ENCODE measurements at regions not wholly inside any gene's neighbourhood (a gene's known extent, or its start where the extent isn't known, plus 50 kb on each side); places are given as distances from the start of the nearest gene placed in this dataset.
"Not testable (repeated sequence)": the region's sequence is repeated elsewhere in the genome, so short reads cannot be mapped to it uniquely, and the experiment has no call there.

DNA sequence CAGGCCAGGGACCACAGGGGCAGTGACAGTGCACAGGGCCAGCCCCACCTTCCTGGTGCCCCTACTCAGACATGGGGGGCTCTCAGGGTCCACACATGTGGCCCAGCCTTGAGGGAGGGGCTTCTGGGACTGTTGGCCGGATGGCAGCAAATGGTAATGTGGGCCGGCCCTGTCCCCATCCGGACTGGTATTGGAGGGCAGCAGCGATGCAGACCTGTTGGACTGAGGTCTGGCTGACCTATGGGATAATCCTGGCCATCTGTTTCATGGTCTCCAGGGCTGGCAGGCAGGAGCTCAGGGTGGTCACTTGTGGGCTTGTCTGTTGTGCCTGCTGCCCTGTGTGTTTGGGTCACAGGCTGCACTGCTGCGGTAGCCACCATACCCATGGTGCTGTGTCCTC lies 387.5 kb downstream of the TMEM121 start:
- no peak for DNase-seq

DNA sequence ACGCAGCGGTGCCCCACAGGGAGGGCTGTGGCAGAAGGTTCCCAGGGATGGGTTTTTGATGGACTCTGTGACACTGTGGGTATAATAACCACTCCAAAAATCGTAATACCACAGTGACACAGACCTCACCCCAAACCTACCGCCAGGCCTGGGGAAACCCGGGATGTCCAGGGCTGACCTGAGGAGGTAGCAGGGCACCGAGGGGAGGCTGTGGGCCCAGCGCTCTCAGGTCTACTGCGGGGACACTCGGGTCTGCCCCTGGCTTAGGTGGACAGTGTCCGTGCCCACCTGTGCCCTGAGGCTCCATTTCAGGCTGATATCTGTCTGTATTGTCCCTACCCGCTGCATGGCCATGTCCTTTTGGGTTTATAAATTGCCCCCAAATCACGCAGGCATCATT lies 387.9 kb downstream of the TMEM121 start:
- DNase-seq, result not testable (repeated sequence)

DNA sequence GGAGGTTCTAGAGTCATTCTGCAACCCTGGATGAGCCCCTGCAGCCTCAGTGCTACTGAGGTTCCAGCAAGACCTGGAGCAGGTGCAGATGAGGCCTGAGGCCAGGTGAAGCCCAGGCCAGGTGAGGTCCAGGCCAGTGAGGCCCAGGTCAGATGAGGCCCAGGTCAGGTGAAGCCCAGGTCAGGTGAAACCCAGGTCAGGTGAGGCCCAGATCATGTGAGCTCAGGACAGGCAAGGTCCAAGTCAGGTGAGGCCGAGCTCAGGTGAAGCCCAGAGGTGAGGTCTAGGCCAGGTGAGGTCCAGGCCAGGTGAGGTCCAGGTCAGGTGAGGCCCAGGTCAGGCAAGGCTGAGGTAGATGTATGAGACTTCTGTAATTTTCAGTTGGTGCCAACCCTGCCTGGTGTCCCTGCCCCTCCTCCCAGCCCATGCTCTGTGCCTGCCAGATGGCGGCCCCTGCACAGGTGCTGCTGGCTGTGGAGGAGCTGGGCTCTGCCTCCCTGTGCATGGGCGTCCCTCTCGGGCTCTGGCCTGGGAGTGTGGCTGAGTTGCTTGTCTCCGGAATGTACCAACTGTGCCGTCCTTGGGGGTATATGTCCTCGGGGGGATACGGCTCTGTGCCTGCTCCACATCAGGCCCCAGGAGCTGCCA lies 388.5 kb downstream of the TMEM121 start:
- DNase-seq, result no peak

DNA sequence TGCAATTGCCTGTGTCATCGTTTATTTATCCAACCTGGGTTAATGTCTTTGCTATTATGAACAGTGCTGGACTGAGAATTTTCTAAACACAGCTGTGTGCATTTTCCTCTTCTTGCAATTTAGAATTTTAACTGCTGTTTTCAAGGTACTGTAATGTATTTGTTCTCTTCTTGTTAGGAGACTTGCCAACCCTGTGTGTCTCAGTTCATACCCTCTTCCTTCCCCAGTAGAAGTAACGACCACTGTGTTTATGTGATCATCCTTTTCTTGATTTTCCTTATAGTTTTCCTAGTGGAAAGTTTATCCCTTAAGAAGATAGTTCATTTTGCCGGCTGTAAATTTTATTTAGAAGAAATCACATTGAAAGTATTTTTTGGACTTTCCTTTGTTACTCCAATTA lies 389.2 kb downstream of the TMEM121 start:
- DNase-seq, result not testable (repeated sequence)

DNA sequence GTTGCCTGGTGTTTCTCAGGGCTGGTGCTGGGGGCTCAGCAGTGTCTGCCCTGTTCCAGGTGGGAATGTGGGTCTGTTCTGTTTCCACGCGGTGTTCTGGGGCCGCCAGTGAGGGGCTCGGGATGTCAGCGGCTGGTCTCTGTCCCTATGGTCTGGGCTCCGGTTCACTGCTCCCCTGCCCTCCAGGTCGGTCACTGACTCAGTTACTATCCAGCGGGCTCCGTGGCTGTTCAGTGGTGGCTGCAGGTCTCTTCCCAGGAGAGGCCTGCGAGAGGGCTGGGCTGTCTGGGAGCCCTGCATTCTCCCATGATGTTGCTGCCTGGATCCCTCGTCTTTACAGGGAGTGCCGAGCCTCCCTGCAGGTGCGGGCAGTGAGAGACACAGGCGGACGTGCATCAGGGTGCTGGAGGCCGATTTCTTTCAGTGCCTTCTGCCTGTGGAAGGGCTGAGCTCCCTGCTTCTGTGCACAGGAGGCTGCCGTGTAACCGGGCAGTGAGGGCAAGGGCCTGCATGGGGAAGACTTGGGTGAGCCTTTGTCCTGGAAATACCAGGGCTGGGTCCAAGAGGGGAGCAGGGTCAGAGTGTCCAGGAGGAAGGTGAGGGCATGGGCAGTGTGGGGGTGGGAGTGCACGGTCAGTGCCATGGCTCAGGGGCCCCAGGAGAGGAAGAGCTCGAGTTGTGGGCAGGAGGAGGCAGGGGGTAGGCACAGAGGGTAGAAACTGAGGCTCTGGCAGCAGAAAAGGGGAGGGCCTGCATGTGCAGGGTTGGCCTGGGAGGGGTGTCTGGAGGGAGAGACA lies 391.0 kb downstream of the TMEM121 start:
- DNase-seq, result not testable (repeated sequence)

DNA sequence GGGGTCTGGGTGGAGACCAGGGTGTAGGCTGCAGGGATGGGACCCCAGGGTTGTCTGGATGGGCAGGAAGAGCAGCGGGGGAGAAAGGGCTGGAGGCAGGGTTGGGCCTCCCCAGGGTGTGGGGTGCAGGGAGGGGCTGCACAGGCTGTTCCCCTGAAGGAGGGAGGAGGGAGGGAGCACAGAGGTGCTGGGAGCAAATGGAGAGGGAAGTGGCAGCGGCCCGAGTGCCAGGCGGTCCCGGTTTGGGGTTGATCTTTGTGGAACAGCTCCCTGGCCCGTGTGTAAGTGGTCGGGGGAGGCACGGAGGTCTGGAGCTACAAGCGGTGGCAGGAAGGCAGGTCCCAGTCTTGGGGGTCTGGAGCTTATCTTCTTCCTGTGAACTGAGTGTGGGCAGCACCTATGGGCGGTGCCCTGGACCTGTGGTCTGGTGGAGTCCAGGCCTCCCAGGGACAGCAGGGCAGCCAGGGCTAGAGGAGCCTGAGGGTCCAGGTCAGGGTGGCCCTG lies 391.6 kb downstream of the TMEM121 start:
- no peak for DNase-seq

DNA sequence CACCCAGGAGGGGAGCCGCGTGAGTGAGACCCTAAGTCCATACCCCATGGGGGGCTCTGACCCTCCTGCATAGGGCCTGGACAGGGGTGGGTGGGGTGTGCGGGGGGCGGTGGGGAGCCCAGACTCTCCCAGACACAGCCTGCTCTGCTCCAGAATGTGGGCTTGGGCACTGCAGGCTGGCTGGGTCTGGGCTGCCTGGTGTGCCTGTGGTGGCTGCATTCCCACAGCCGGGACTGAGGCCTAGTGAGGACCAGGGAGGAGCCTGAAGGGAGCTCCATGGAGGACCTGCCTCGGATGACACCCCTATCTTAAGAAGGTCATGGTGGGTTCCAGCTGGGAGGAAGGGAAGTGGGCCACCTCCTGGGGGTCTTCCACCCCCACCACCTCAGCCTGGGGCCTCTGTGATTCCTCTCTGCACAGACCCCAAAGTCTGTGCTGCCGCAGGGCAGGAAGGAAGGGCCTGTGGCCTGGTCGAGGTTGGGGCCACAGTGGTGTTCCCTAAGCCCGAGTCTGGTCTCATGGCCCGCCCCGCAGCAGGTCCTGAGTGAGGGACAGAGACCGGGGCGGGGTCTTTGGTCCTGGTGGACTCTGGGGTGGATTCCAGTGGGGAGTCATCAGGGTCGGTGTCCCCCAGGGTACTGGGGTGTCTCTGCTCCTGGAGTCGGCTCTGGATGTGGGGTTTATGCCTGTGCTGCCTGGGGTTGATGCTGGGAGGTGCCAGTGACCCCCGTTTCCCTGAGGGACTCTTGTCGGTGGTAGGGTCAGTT lies 392.3 kb downstream of the TMEM121 start:
- DNase-seq, result no peak

DNA sequence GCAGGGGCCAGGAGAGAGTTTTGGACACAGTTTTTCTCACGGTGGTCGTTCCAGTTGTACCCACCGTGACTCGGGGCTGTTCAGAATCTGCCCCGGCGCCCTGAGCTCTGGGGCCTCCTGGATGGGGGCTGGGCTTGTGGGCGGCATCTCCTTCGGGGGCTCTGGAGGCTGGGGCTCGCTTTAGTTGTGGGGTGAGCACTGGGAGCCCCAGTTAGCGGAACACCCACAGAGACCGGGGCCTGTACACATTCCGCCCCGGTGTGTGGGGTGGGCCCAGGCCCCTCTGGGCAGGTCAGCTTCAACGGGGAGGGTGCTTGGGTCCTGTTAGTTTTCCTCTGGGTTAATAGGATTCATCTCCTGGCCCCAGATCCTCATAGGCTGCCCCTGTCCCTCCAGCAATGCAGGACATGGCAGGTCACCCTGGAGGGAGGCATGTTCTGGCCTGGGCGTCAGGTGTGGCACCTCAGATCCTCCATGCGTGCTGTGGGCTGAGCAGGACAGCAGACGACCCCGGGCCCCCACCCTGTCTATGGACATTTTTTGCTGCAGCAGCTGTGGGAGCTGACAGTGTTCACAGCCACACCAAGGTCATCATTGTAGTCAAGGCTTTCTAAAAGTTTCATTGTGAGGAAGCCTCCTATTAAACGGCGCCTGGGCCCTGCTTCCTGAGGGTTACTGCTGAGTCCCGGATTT lies 393.2 kb downstream of the TMEM121 start:
- no peak for DNase-seq

DNA sequence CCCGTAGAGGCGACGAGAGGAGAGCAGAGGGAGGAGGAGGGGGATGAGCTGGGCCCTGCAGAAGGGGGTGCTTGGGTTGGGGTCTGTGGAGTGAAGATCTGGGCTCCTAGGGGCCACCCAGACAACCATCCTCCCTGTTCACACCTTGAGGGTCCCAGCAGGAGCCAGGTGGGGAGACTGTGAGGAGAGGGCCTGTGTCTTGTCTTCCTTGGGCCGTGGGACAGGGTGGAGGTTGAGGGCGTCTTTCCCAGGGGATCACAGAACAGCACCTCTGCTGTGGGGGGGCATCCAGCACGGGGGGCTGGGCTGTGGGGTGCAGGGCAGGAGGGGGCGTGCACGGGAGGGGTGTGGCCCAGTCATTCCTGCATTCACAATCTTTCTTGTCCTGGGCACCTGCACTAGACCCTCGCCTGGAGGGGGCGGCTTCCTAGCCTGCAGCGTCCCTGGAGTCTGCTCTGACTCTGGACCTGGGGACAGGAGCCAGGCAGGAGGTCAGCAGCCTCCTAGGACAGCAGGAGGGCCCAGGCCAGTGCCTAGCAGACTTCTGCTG lies 393.8 kb downstream of the TMEM121 start:
- not testable (repeated sequence) for DNase-seq

DNA sequence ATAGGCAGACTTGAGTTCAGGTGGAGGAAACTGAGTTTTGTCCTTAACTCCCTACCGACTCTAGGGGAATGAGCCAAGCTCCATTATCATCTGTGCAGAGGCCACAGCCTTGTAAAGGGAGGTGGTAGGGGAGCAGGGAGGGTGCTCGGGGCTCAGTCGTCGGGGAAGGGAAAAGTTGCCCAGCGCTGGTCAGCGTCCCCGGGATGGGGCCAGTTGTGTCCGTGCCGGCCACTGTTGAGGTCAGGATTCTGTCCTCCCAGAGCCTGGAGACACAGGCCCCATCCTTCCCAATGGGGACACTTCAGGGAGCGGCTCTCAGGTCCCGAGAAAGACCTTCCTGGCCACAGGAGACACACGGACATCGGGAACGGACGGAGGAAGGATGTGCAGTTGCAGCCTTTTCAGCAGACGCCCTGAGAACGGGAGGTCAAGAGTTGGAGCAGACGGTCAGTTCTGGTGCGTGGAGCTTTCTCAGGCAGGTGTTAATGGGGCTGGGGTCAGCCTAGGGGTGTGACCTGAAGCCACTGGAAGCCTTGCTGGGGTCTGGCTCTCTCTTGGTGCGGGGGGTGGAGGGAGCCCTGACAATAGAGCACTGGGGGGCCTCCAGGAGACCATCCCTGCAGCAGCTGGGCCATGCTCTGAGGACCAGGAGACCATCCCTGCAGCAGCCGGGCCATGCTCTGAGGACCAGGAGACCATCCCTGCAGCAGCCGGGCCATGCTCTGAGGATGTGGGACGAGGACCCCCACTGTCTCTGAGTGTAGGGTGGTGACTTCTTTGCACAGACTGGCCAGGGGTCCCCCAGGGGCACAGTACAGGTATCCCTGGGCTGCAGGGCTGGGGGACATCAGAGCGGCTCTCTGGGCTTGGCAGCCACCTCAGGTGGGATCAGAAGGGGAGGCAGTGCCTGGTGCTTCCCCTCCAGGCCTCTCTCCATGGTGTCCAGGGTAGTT lies 394.7 kb downstream of the TMEM121 start:
- not testable (repeated sequence) for DNase-seq

DNA sequence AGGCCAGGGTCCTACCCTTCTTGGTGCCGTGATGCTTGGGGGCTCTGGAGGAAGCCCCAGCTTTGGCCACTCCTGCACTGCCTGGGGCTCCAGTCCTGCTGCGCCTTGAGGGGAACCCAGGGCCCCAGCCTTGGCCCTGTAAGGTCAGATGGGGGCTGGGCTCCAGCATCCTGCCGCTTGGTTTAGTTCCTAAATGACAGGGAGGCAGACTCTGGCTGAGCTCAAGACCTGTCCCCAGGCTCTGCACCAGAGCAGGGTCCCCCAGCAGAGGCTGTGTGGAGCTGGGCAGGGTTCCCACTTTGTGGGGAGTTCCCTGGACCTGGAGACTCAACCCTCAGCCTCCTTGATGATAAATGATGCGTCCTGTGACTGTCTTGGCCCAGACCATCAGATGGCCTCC lies 395.4 kb downstream of the TMEM121 start:
- not testable (repeated sequence) for DNase-seq

DNA sequence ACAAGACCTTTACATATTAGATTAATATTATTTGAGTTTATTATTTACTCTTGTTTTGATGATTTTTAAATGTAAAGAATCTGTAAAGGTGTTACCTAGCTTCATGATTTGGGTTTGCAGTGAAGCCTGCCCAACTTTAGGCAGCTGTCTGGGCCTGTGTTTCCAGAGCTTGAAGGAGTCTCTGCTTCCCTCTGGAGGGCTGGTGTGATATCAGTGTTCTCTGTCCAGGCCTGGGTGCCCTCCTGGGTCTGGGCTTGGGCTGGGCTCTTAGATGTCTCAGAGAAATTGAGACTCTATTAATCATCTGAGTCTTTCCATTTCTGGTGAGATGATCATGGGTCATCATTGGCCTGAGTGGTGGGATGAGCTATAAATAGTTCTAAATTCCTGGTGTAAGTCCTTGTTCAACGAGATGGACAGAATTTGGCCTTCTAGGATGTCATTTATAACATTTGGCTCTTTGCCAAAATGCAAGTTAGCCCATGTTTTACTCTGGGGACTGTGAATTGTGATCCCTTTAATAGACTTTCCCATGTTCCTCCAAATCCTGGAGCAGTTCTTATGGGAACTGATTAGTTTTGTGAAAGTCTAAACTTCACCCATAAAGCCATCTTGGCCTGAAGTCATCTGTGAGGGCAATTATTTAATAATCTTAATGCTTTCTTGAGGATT lies 397.3 kb downstream of the TMEM121 start:
- DNase-seq, result not testable (repeated sequence)

DNA sequence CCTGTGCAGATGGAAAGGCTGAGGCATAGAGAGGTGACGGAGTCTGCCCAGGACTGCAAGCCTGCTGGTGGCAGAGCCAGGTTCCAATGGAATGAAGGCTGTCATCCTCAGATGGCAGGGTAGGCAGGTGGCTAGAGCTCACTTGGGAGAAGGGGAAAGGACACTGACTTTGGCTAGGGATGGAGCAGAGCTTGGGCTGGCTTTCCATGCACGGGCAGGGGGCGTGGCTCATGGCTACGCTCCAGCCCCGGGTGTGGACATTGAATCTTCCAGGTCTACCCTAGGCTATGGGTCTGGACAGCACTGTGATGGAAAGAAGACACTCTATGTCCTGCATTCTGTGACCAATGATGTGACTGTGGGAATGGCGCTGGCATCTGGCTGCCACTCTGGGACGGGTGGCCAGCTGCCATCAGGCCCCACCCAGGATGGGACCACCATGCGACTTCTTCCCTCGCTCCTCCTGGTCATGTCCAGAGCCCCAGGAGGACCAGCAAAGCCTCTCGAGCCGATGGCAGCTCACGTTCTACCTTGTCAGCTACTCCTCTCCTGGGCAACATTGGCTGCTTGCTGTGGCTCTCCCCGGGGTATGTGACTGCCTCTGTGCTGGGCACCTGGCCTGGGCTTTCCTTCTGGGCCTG lies 398.7 kb downstream of the TMEM121 start:
- DNase-seq, result no peak

DNA sequence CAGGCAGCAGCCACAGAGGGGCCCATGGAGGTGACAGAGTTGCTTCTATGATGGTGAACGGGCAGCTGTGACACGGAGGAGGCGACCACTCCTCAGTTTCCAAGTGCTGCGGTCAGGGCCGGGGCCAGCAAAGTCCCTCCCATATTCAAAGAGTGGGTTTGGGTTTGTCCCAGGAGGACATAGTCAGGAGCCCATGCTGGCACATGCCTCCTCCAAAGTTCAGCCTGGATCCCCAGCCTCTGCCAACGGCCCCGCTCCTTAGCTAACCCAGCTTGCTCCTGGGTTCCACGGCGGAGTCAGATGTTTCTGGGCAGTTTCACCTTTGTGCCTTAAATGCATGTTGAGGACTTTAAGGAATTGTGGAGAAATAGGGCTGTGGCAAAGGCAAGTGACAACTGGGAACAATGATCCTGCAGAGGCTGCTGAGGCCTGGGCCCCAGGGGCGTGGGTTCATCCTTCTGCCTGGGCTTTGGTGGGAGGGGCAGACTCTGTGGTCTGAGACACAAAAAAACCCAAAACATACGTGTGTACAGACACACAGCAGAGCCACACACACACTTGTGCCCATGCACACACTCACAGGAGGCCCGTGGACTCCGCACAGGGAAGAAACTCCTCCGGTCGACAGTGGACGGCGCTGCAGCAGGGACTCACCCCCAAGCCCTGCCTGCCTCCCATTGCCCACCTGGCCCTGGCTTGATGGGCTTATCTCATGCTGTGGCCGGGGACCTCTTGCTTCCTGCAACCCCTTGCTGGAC lies 399.4 kb downstream of the TMEM121 start:
- no peak for DNase-seq

DNA sequence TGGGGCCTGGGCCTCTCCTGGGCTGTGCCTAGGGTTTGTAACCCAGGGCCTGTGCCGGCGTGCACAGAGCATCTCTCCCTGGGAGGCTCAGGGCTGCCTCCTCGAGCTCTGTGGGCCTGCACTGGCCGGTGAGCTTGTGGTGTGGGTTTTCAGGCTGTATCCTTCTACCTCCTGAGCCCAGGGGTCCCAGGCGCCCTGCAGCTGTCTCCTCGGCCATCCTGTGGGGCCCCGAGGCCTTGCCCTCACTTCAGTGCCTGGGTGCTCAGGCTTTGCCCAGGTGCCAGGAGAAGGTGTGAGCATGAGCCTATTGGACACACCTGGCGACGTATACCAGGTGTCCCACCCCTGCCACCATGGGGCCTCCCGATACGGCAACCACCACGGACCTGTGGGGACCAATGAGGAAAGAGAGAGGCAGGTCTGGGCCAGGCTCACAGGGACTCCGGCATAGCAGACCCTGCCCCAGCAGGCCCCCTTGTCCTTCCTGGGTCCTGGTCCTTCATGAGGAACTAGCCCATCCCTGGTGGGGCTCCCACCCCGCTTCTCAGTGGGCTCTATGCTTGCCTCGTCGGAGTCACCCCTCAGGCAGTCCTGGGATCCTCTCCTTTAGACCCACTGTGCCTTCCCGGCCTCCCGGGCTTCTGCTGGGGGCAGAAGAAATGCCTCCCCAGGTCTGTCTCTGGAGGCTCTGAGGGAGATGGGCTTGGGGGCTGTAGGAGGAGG lies 400.2 kb downstream of the TMEM121 start:
- no peak for DNase-seq

DNA sequence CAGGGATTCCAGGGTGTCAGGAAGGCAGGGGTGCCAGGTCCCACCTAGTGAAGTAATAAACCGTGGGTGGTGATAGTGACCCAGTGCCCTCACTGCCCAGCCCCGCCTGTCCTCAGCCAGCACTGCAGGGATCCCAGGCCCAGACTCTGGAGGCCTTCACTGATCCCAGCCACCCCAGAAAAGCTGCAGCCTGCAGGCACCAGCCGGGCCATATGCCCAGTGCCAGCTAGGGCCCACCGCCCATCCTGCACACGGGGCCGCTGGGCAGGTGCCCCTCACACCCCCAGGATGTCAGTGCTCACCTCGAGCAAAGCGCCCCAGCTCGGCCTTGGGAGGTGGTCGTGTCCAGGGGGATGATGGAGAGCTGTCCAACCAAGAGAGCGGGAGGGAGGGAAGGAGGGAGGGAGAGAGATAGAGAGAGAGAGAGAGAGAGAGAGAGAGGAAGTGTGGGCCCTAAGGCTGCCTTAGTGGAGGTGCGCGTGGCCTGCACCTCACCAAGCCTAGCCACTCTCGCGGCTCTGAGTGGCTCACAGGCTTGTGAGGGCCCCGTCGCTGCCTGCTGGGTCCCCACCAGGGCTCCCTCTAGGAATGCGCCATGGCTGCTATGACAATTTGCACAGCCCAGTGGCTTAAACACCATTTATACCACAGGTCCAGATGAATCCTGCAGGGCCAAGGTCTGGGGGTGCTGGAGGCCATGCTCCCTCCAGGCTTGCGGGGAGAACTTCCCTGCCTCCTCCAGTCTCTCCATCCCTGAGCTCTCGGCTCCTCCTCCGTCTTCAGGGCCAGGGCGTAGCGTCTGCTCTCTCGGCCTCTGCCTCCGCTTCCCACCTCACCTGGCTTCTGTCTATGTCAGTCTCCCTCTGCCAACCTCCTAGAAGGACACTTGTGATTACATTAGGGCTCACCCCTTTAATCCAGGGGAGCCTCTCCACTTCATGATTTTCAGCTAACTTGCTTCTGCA lies 401.0 kb downstream of the TMEM121 start:
- DNase-seq, result no peak
